Endothelial cell of umbilical vein (primary cell): ENCODE measurements at regions not wholly inside any gene's neighbourhood (a gene's known extent, or its start where the extent isn't known, plus 50 kb on each side); places are given as distances from the start of the nearest gene placed in this dataset.
"Not testable (repeated sequence)": the region's sequence is repeated elsewhere in the genome, so short reads cannot be mapped to it uniquely, and the experiment has no call there.

ENCODE experiments used
- BruUV-seq: library from RNA; stranded (reverse); fragments of 400-500 nt; replicated peaks from 2 replicates; lab custom pipeline; 2021; lab: Mats Ljungman, UMichigan
- CTCF ChIA-PET: fragments of 300-600, 350-600 bp; sonication (Branson Sonifier 250); formaldehyde crosslinking; loops from one replicate; lab custom pipeline; 2021; ENCODE audit warnings: antibody characterized with exemption, inconsistent platforms; lab: Charles Lee
- POLR2A ChIA-PET: fragments of 300-600, 350-600 bp; sonication (Branson Sonifier 250); formaldehyde crosslinking; loops from one replicate; lab custom pipeline; 2021; ENCODE audit warnings: antibody characterized with exemption, inconsistent platforms; lab: Charles Lee
- DNase-seq: peaks from one replicate; pipeline ENCODE4 v3.0.0-alpha.2; 2011; ENCODE audit warnings: low read depth, low spot score
- FAIRE-seq: peaks from 2 replicates; lab custom pipeline; 2011; peaks lifted over from hg19 to GRCh38; lab: Jason Lieb, UNC
- H2AFZ ChIP-seq: 2 replicates; pipeline ENCODE4 v1.6.0; 2012; ENCODE audit warnings: low read depth, low read length, control low read depth, inconsistent platforms
- H3K27ac ChIP-seq: 2 replicates; pipeline ENCODE4 v1.5.1; 2011; ENCODE audit warnings: low read depth, mild to moderate bottlenecking, control low read depth, low read length, moderate library complexity; ENCODE audit not compliant: insufficient read depth
- H3K27me3 ChIP-seq, 2 experiments: 2 replicates each; pipeline versions ENCODE4 v1.6.0 to v1.6.1; 2011; ENCODE audit warnings: low read length in 2 of 2, mixed read lengths in 1 of 2; ENCODE audit not compliant: control insufficient read depth in 2 of 2, insufficient read depth in 2 of 2
- H3K36me3 ChIP-seq, 2 experiments: 2 replicates in 1 of 2; 3 replicates in 1 of 2; pipeline ENCODE4 v1.5.1; 2011; ENCODE audit warnings: low read length in 2 of 2, mild to moderate bottlenecking in 1 of 2, moderate library complexity in 1 of 2; ENCODE audit not compliant: control insufficient read depth in 2 of 2, insufficient read depth in 2 of 2; ENCODE audit errors: extremely low read depth in 1 of 2
- H3K4me1 ChIP-seq: 3 replicates; pipeline ENCODE4 v1.5.1; 2011; ENCODE audit warnings: mild to moderate bottlenecking, low read length; ENCODE audit not compliant: control insufficient read depth, insufficient read depth; ENCODE audit errors: extremely low read depth
- H3K4me2 ChIP-seq: 2 replicates; pipeline ENCODE4 v1.6.1; 2011; ENCODE audit warnings: low read length, control low read depth, mixed read lengths; ENCODE audit not compliant: insufficient read depth
- H3K4me3 ChIP-seq, 3 experiments: fragments of 200-600 bp in 1 of 3; sonication (generic), shearing (Covaris generic) in 1 of 3; replicated peaks in 1 of 3; 2 replicates each; pipeline ENCODE4 v1.5.1; 2011 to 2016; ENCODE audit warnings: control low read depth in 3 of 3, low read length in 3 of 3, mild to moderate bottlenecking in 2 of 3, inconsistent platforms in 1 of 3, low read depth in 1 of 3, moderate library complexity in 1 of 3; ENCODE audit not compliant: insufficient read depth in 1 of 3
- H3K79me2 ChIP-seq: 2 replicates; pipeline ENCODE4 v1.6.0; 2012; ENCODE audit warnings: low read length, inconsistent platforms; ENCODE audit not compliant: control insufficient read depth, insufficient read depth
- H3K9ac ChIP-seq: replicated peaks from 2 replicates; pipeline ENCODE3; 2011; ENCODE audit warnings: low read length, control low read depth; ENCODE audit not compliant: insufficient read depth; ENCODE audit errors: extremely low read depth
- H3K9me1 ChIP-seq: replicated peaks from 3 replicates; pipeline ENCODE4 v1.6.0; 2011; ENCODE audit warnings: mild to moderate bottlenecking, low read length; ENCODE audit not compliant: control insufficient read depth, insufficient read depth; ENCODE audit errors: extremely low read depth
- H3K9me3 ChIP-seq: replicated peaks from 2 replicates; pipeline ENCODE4 v1.5.1; 2012; ENCODE audit warnings: low read length, inconsistent platforms; ENCODE audit not compliant: control insufficient read depth, insufficient read depth
- H4K20me1 ChIP-seq: replicated peaks from 2 replicates; pipeline ENCODE3; 2011; ENCODE audit warnings: mild to moderate bottlenecking, low read length; ENCODE audit not compliant: control insufficient read depth, insufficient read depth; ENCODE audit errors: extremely low read depth
- EZH2 ChIP-seq: IDR thresholded peaks from 2 replicates; pipeline ENCODE4 v1.6.1; 2012; ENCODE audit warnings: borderline replicate concordance, low read depth, mild to moderate bottlenecking, moderate library complexity, low read length, inconsistent platforms; ENCODE audit not compliant: severe bottlenecking
- FOS ChIP-seq: IDR thresholded peaks from 2 replicates; pipeline ENCODE4 v1.6.1; 2011; ENCODE audit warnings: mild to moderate bottlenecking, low read length, moderate library complexity, borderline replicate concordance; ENCODE audit not compliant: insufficient read depth
- GATA2 ChIP-seq: IDR thresholded peaks from 2 replicates; pipeline ENCODE4 v1.7.0; 2011; ENCODE audit warnings: low read depth, mild to moderate bottlenecking, moderate library complexity, mixed read lengths, low read length; ENCODE audit not compliant: insufficient read length, insufficient read depth
- JUN ChIP-seq: IDR thresholded peaks from 2 replicates; pipeline ENCODE4 v1.6.1; 2011; ENCODE audit warnings: borderline replicate concordance, low read depth; ENCODE audit not compliant: insufficient read length, insufficient read depth
- MYC ChIP-seq: IDR thresholded peaks from one replicate; pipeline ENCODE4 v1.6.1; 2011; ENCODE audit warnings: mild to moderate bottlenecking, low read depth, low read length
- POLR2A ChIP-seq: IDR thresholded peaks from 2 replicates; pipeline ENCODE4 v1.6.1; 2012; ENCODE audit warnings: low read depth, mild to moderate bottlenecking, control low read depth, low read length
- POLR2AphosphoS5 ChIP-seq: IDR thresholded peaks from 2 replicates; pipeline ENCODE4 v1.6.1; 2012; ENCODE audit warnings: low read depth, mild to moderate bottlenecking, control low read depth, low read length, moderate library complexity; ENCODE audit not compliant: insufficient read depth
- dilution Hi-C: fragments of 300-500 bp; cut with MboI; formaldehyde crosslinking; loops from one replicate; pipeline ENCODE4 v1.15.0; 2019; ENCODE audit warnings: low sequenced_read_pairs; ENCODE audit not compliant: extremely low pct_ligation_motif_present
- intact Hi-C: fragments of 100-400 bp; cut with micrococcal nuclease; formaldehyde crosslinking; loops from one replicate; pipeline ENCODE4 v1.10.0; 2022
- TF ChIP-seq, protein P1 (sequence below), 2 donors: IDR thresholded peaks; 1 replicate in 1 of 2; 2 replicates in 1 of 2; pipeline ENCODE4 v1.5.1; 2011; ENCODE audit warnings: low read length in 2 of 2, mild to moderate bottlenecking in 2 of 2, moderate library complexity in 2 of 2, control low read depth in 1 of 2, inconsistent platforms in 1 of 2, low read depth in 1 of 2; ENCODE audit not compliant: insufficient read depth in 1 of 2; ENCODE audit errors: extremely low read depth in 1 of 2
- TF ChIP-seq, protein P2 (sequence below): IDR thresholded peaks from 2 replicates; pipeline ENCODE4 v1.6.1; 2011; ENCODE audit not compliant: insufficient read depth, insufficient read length

DNA sequence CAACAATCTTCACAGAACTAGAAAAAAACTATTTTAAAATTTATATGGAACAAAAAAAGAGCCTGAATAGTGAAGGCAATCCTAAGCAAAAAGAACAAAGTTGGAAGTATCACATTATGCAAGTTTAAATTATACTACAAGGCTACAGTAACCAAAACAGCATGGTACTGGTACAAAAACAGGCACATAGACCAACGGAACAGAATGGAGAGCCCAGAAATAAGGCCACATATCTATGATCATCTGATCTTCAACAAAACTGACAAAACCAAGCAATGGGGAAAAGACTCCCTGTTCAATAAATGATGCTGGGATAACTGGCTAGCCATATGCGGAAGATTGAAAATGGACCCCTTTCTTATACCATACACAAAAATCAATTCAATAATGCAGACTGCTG lies 74.4 kb upstream of the RTN4 start:
- FAIRE-seq, H3K4me1 ChIP-seq, DNase-seq, H3K4me3 ChIP-seq, H3K4me2 ChIP-seq, H3K36me3 ChIP-seq, CTCF ChIA-PET, H4K20me1 ChIP-seq, H2AFZ ChIP-seq, BruUV-seq, H3K79me2 ChIP-seq, H3K9me3 ChIP-seq, dilution Hi-C loops, POLR2A ChIA-PET, H3K27ac ChIP-seq, intact Hi-C loops, H3K9ac ChIP-seq, H3K27me3 ChIP-seq, H3K9me1 ChIP-seq: not testable (repeated sequence)

DNA sequence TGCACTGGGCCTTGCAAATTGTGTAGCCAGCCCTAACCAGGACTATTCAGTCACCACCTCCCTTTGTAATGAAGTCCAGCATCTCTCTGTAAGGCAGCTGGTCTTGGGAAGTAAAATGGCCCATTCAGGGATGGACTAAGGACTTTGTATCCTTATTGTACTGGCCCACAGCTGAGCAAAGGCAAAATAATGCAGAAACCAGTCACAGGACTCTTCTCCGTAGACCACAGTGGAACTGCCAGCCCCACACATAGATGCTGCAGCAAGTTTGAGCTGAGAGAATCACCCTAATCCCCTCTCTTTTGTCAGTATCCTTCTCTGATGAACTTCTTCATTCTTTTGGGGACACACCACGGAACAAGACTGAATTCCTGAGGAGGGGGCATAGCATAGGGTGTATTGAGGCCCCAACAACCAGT lies 73.6 kb upstream of the RTN4 start:
- ChIA-PET CTCF (interaction anchor here (0.6 to 1.2 kb wide), 3 partner anchors 14 to 83 kb away, joined by 3 to 4 read pairs (median 3); no protein-coding TSS in a partner anchor), POLR2A (no interaction called here)
- H3K36me3 ChIP-seq = no peaks in the 10 kb centered on the region
- H3K4me2 ChIP-seq = no peak overlapping the region
- no peaks in the 10 kb centered on the region for H3K9me1 ChIP-seq
- no peak overlapping the region for H3K4me3 ChIP-seq
- H3K4me1 ChIP-seq = peaks cover 2% of the 10 kb centered on the region
- intact Hi-C loops = no loop called here
- BruUV-seq = no TSS peak
- no peak overlapping the region for H2AFZ ChIP-seq
- H3K9me3 ChIP-seq = no peaks in the 10 kb centered on the region
- no peak overlapping the region for H3K9ac ChIP-seq
- H4K20me1 ChIP-seq = no peaks in the 10 kb centered on the region
- no peaks in the 10 kb centered on the region for H3K27me3 ChIP-seq
- DNase-seq (no peak), FAIRE-seq (no peak)
- no peak for TF ChIP-seq FOS
- TF ChIP-seq MYC = no peak
- no peak for TF ChIP-seq POLR2A
- TF ChIP-seq, protein P1, sequence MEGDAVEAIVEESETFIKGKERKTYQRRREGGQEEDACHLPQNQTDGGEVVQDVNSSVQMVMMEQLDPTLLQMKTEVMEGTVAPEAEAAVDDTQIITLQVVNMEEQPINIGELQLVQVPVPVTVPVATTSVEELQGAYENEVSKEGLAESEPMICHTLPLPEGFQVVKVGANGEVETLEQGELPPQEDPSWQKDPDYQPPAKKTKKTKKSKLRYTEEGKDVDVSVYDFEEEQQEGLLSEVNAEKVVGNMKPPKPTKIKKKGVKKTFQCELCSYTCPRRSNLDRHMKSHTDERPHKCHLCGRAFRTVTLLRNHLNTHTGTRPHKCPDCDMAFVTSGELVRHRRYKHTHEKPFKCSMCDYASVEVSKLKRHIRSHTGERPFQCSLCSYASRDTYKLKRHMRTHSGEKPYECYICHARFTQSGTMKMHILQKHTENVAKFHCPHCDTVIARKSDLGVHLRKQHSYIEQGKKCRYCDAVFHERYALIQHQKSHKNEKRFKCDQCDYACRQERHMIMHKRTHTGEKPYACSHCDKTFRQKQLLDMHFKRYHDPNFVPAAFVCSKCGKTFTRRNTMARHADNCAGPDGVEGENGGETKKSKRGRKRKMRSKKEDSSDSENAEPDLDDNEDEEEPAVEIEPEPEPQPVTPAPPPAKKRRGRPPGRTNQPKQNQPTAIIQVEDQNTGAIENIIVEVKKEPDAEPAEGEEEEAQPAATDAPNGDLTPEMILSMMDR (IDR thresholded peaks at IDR 0.05; ENCODE audit: extremely low read depth in 1 of 2, insufficient read depth in 1 of 2, low read depth in 1 of 2, low read length in 2 of 2) = no peak
- TF ChIP-seq GATA2 = no peak
- TF ChIP-seq JUN = no peak
- TF ChIP-seq, protein P2, sequence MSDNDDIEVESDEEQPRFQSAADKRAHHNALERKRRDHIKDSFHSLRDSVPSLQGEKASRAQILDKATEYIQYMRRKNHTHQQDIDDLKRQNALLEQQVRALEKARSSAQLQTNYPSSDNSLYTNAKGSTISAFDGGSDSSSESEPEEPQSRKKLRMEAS = no peak
- no peak for TF ChIP-seq POLR2AphosphoS5
- TF ChIP-seq EZH2 = no peak
- H3K27ac ChIP-seq = no peak overlapping the region
- dilution Hi-C loops = no loop called here
- H3K79me2 ChIP-seq = no peaks in the 10 kb centered on the region
